Caki2 (cell line): ENCODE measurements at regions not wholly inside any gene's neighbourhood (a gene's known extent, or its start where the extent isn't known, plus 50 kb on each side); places are given as distances from the start of the nearest gene placed in this dataset.
"Not testable (repeated sequence)": the region's sequence is repeated elsewhere in the genome, so short reads cannot be mapped to it uniquely, and the experiment has no call there.

Experiments
- DNase-seq: peaks from one replicate; pipeline ENCODE4 v3.0.0-alpha.2; 2015; ENCODE audit warnings: low read depth
- in situ Hi-C: cut with HindIII; loops from 2 replicates; pipeline ENCODE4 v1.10.0; 2016; ENCODE audit warnings: low sequenced_read_pairs, low pct_unique_long_range_greater_than_20kb, mixed read lengths

GRCh38 chr10:78219568-78219967, 185.9 kb downstream of the RPS24 start:
- DNase-seq, in situ Hi-C loops: not testable (repeated sequence)

GRCh38 chr10:78220781-78221180, 187.1 kb downstream of the RPS24 start:
- in situ Hi-C loops, result no loop called here
- no peak for DNase-seq

- no peak for DNase-seq
- in situ Hi-C loops, result no loop called here
Observed at GRCh38 chr10:78222096-78222790, 188.6 kb downstream of the RPS24 start.

- in situ Hi-C loops, result no loop called here
- no peak for DNase-seq
Observed at GRCh38 chr10:78223088-78223487, 189.4 kb downstream of the RPS24 start.

- in situ Hi-C loops, result no loop called here
- no peak for DNase-seq
Observed at GRCh38 chr10:78224602-78225001, 190.9 kb downstream of the RPS24 start.

- DNase-seq, result no peak
- in situ Hi-C loops, result no loop called here
Observed at GRCh38 chr10:78225594-78225993, 191.9 kb downstream of the RPS24 start.

GRCh38 chr10:78229489-78229888, 195.8 kb downstream of the RPS24 start:
- in situ Hi-C loops, result no loop called here
- DNase-seq, result no peak

GRCh38 chr10:78229950-78230675, 196.4 kb downstream of the RPS24 start:
- DNase-seq, result no peak
- in situ Hi-C loops, result no loop called here

- no peak for DNase-seq
- in situ Hi-C loops, result no loop called here
Observed at GRCh38 chr10:78231327-78231726, 197.7 kb downstream of the RPS24 start.

GRCh38 chr10:78231939-78232338, 198.3 kb downstream of the RPS24 start:
- no peak for DNase-seq
- in situ Hi-C loops, result no loop called here

GRCh38 chr10:78236416-78237015, 202.9 kb downstream of the RPS24 start:
- in situ Hi-C loops, result no loop called here
- no peak for DNase-seq

GRCh38 chr10:78237951-78238350, 204.3 kb downstream of the RPS24 start:
- in situ Hi-C loops, DNase-seq: not testable (repeated sequence)

GRCh38 chr10:78247266-78247665, 213.6 kb downstream of the RPS24 start:
- in situ Hi-C loops, result no loop called here
- DNase-seq, result no peak

GRCh38 chr10:78247821-78248220, 214.2 kb downstream of the RPS24 start:
- no peak for DNase-seq
- in situ Hi-C loops, result no loop called here

GRCh38 chr10:78248651-78249464, 215.2 kb downstream of the RPS24 start:
- in situ Hi-C loops, result no loop called here
- no peak for DNase-seq

- in situ Hi-C loops, result no loop called here
- DNase-seq, result no peak
Observed at GRCh38 chr10:78249690-78250089, 216.0 kb downstream of the RPS24 start.

- in situ Hi-C loops, result no loop called here
- no peak for DNase-seq
Observed at GRCh38 chr10:78250313-78251015, 216.8 kb downstream of the RPS24 start.

- in situ Hi-C loops, result no loop called here
- peak; percentile 9 for DNase-seq
Observed at GRCh38 chr10:78251016-78251385, 217.3 kb downstream of the RPS24 start.
